ENCODE measurements at regions not wholly inside any gene's neighbourhood (a gene's known extent, or its start where the extent isn't known, plus 50 kb on each side); places are given as distances from the start of the nearest gene placed in this dataset.

- TF ChIP-seq CTCF (IDR thresholded peaks at IDR 0.05; ENCODE audit: extremely low read depth, missing control alignments) = no peak
- DNase-seq (ENCODE audit: low spot score) = no peak
These were observed 142.3 kb downstream of the TBXT start for GRCh38 chr6:166025149-166025898.

GRCh38 chr6:166024252-166024651, 143.4 kb downstream of the TBXT start:
- TF ChIP-seq CTCF (IDR thresholded peaks at IDR 0.05; ENCODE audit: extremely low read depth, missing control alignments) = no peak
- DNase-seq (ENCODE audit: low spot score) = no peak

GRCh38 chr6:166023273-166023989, 144.2 kb downstream of the TBXT start:
- no peak for DNase-seq (ENCODE audit: low spot score)
- TF ChIP-seq CTCF (IDR thresholded peaks at IDR 0.05; ENCODE audit: extremely low read depth, missing control alignments) = no peak

GRCh38 chr6:166021429-166021828, 146.2 kb downstream of the TBXT start:
- TF ChIP-seq CTCF (IDR thresholded peaks at IDR 0.05; ENCODE audit: extremely low read depth, missing control alignments) = no peak
- no peak for DNase-seq (ENCODE audit: low spot score)

GRCh38 chr6:166019214-166019613, 148.4 kb downstream of the TBXT start:
- no peak for TF ChIP-seq CTCF (IDR thresholded peaks at IDR 0.05; ENCODE audit: extremely low read depth, missing control alignments)
- DNase-seq (ENCODE audit: low spot score) = no peak

- no peak for TF ChIP-seq CTCF (IDR thresholded peaks at IDR 0.05; ENCODE audit: extremely low read depth, missing control alignments)
- DNase-seq (ENCODE audit: low spot score) = no peak
These were observed 150.5 kb downstream of the TBXT start for GRCh38 chr6:166017032-166017635.

- no peak for DNase-seq (ENCODE audit: low spot score)
- no peak for TF ChIP-seq CTCF (IDR thresholded peaks at IDR 0.05; ENCODE audit: extremely low read depth, missing control alignments)
These were observed 152.7 kb downstream of the TBXT start for GRCh38 chr6:166014966-166015365.

All from GM20000 (cell line).